Transverse colon (tissue), 4 donors: ENCODE measurements at regions not wholly inside any gene's neighbourhood (a gene's known extent, or its start where the extent isn't known, plus 50 kb on each side); places are given as distances from the start of the nearest gene placed in this dataset.
"Not testable (repeated sequence)": the region's sequence is repeated elsewhere in the genome, so short reads cannot be mapped to it uniquely, and the experiment has no call there.

Experiments used
- DNase-seq: peaks from one replicate; pipeline ENCODE4 v3.0.0-alpha.2; 2019
- H3K27ac ChIP-seq, 4 donors: fragments of 200-600 bp; sonication (generic); 2 replicates each; pipeline ENCODE4 v1.5.1; 2016 to 2018; ENCODE audit warnings: inconsistent platforms in 4 of 4
- H3K27me3 ChIP-seq: fragments of 200-600 bp; sonication (generic); 2 replicates; pipeline ENCODE4 v1.5.1; 2017; ENCODE audit warnings: inconsistent platforms
- H3K36me3 ChIP-seq, 4 donors: fragments of 200-600 bp; sonication (generic); 2 replicates each; pipeline ENCODE4 v1.5.1; 2017 to 2019; ENCODE audit warnings: inconsistent platforms in 4 of 4
- H3K4me1 ChIP-seq, 4 donors: fragments of 200-600 bp; sonication (generic); 2 replicates each; pipeline ENCODE4 v1.5.1; 2017 to 2020; ENCODE audit warnings: inconsistent platforms in 4 of 4
- H3K4me3 ChIP-seq, 4 donors: fragments of 200-600 bp; sonication (generic); 1 replicate in 1 of 4; 2 replicates in 3 of 4; pipeline versions ENCODE4 v1.5.1 to v1.6.1; 2017 to 2019; ENCODE audit warnings: inconsistent platforms in 4 of 4
- H3K9me3 ChIP-seq, 2 donors: fragments of 200-600 bp; sonication (generic); 2 replicates each; pipeline ENCODE4 v1.5.1; 2017 to 2019; ENCODE audit warnings: inconsistent platforms in 2 of 2
- EP300 ChIP-seq: sonication (generic); formaldehyde crosslinking; IDR thresholded peaks from one replicate; pipeline ENCODE4 v1.6.1; 2017; ENCODE audit warnings: antibody characterized with exemption, low read depth
- POLR2A ChIP-seq: fragments of 450-650 bp; IDR thresholded peaks from one replicate; pipeline ENCODE4 v1.6.1; 2016; ENCODE audit warnings: antibody characterized with exemption, mild to moderate bottlenecking, moderate library complexity
- POLR2AphosphoS5 ChIP-seq, 3 donors: sonication (generic); formaldehyde crosslinking; IDR thresholded peaks; one replicate each; pipeline ENCODE4 v1.6.1; 2016; ENCODE audit warnings: antibody characterized with exemption in 3 of 3
- WGBS, 2 donors: methylation state at CpG; one replicate each; pipeline ENCODE4 v1.1.5; 2018; ENCODE audit warnings: low coverage in 1 of 2; 5-methylcytosine and 5-hydroxymethylcytosine counted together
- in situ Hi-C, 4 donors: fragments of 200-750 bp; cut with MboI; loops; one replicate each; pipeline versions ENCODE4 v1.15.0 to v1.15.1; 2017; ENCODE audit warnings: low sequenced_read_pairs in 3 of 4, low pct_ligation_motif_present in 1 of 4, low pct_unique_long_range_greater_than_20kb in 1 of 4
- intact Hi-C: fragments of 100-400 bp; cut with DNase I; formaldehyde crosslinking; loops from one replicate; pipeline ENCODE4 v1.15.1; 2023; ENCODE audit warnings: low total_unique reads
- TF ChIP-seq, protein P1 (sequence below), 5 experiments: fragments of 200-600 bp in 3 of 5; fragments of 450-650 bp in 2 of 5; sonication (generic) in 3 of 5; IDR thresholded peaks; 1 replicate in 2 of 5; 2 replicates in 3 of 5; pipeline ENCODE4 v1.5.1; 2016 to 2017; ENCODE audit warnings: antibody characterized with exemption in 5 of 5, inconsistent platforms in 3 of 5, mild to moderate bottlenecking in 2 of 5, moderate library complexity in 1 of 5

DNA sequence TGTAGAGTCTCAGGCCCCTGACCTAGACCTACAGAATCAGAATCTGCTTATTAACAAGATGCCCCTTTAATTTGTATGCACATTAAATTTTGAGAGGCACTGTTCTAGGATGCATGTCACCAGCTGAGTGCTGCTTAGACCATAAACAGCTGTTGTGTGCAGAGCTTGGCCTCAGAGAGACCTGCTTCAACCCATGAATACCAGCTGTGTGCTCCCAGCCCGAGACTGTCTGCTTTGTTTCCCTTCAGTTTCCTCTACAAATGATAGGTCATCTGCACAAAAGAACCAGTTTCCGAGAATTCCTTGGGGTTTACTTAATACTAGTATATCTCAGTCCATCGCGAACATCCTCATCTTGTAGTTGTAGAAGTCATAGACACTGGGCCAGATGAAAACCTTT lies 158.5 kb upstream of the PFN2 start:
- Histone ChIP-seq H3K27me3 (no peaks in the 10 kb centered on the region), H3K36me3 (no peaks in the 10 kb centered on the region), H3K27ac (no peak overlapping the region), H3K4me1 (no peaks in the 10 kb centered on the region), H3K4me3 (no peak overlapping the region), H3K9me3 (no peaks in the 10 kb centered on the region)
- DNase-seq, result no peak
- 86 to 90% methylated on average over 3 to 4 of the region's 4 CpGs for WGBS, 2 donors
- TF ChIP-seq POLR2AphosphoS5 (IDR thresholded peaks at IDR 0.05), result no peak
- TF ChIP-seq POLR2A, result no peak
- TF ChIP-seq, protein P1, sequence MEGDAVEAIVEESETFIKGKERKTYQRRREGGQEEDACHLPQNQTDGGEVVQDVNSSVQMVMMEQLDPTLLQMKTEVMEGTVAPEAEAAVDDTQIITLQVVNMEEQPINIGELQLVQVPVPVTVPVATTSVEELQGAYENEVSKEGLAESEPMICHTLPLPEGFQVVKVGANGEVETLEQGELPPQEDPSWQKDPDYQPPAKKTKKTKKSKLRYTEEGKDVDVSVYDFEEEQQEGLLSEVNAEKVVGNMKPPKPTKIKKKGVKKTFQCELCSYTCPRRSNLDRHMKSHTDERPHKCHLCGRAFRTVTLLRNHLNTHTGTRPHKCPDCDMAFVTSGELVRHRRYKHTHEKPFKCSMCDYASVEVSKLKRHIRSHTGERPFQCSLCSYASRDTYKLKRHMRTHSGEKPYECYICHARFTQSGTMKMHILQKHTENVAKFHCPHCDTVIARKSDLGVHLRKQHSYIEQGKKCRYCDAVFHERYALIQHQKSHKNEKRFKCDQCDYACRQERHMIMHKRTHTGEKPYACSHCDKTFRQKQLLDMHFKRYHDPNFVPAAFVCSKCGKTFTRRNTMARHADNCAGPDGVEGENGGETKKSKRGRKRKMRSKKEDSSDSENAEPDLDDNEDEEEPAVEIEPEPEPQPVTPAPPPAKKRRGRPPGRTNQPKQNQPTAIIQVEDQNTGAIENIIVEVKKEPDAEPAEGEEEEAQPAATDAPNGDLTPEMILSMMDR (IDR thresholded peaks at IDR 0.05), result no peak
- no peak for TF ChIP-seq EP300
- intact Hi-C loops (no loop called here), in situ Hi-C loops (no loop called here)

DNA sequence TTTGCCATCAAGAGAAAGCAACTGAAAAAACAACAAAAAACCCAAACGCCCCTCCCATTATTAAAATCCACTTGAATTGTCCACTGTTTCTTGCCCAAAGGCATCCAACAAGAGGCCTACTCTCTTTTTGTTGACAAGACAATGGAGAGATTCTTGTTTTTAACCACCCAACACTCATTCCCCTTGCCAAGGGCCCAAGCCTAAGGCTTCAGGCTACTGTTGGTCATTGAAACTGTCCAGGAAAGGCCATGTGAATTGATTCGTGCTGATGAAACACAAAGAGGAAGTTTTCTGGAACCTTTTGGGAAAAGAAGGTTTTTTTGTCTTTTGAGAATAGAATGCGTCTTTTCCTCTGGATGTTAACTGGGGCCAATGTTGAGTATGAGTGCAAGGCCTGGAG lies 157.4 kb upstream of the PFN2 start:
- Histone ChIP-seq H3K9me3 (no peaks in the 10 kb centered on the region), H3K27ac (no peak overlapping the region), H3K4me1 (no peaks in the 10 kb centered on the region), H3K36me3 (no peaks in the 10 kb centered on the region), H3K4me3 (no peak overlapping the region), H3K27me3 (no peaks in the 10 kb centered on the region)
- WGBS, 2 donors, result 58 to 59% methylated on average over 3 of the region's 3 CpGs
- TF ChIP-seq POLR2AphosphoS5 (IDR thresholded peaks at IDR 0.05) (no peak), EP300 (no peak), POLR2A (no peak)
- TF ChIP-seq, protein P1 (IDR thresholded peaks at IDR 0.05), result no peak
- in situ Hi-C loops (no loop called here), intact Hi-C loops (no loop called here)
- DNase-seq, result no peak

DNA sequence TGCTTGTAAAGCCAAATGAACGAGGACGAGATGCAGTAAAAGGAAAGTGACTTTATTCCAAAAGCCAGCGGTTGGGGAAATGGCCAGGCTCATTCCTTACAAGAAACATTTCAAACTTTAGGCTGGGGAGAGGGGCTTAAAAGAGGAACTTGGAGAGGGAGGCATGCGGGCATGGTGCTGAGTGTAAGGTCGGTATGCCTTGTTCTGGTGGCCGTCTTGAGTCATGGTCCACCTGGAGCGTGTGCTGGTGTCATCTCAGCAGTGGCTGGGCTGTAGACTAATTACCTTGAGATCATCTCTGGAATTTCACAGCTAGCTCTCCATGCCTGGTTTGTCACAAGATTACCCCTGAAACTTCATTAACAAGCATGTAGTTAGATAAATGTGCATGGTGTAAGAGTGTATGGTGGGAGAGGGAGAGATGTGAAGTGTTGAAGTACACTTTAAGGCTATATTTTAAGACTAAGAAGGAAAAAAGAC lies 156.4 kb upstream of the PFN2 start:
- H3K4me1 ChIP-seq, result no peaks in the 10 kb centered on the region

DNA sequence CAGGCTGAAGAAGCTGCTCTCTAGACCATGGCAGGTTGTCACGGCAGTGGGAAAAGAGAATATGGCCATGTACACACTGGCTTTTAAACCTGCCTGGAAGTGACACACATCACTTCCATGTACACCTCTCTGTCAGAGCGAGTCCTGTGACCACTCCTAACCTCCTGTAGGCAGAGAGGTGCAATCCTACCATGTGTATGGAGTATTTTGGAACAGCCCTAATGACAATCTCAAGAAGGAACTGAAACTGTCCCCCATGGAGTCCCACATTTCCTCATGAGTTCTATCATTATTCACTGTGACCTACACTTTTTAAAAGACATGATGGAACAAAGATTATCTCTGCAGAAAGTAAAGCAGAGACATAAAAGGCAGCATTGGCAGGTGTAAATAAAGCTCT lies 153.4 kb upstream of the PFN2 start:
- intact Hi-C loops, result no loop called here
- WGBS, 2 donors, result 67 to 89% methylated on average over 1 to 2 of the region's 2 CpGs
- H3K27me3 ChIP-seq, result no peaks in the 10 kb centered on the region
- no peaks in the 10 kb centered on the region for H3K9me3 ChIP-seq
- no peak overlapping the region for H3K4me3 ChIP-seq
- DNase-seq, result no peak
- H3K4me1 ChIP-seq, result no peaks in the 10 kb centered on the region
- H3K36me3 ChIP-seq, result no peaks in the 10 kb centered on the region
- in situ Hi-C loops, result no loop called here
- TF ChIP-seq EP300, result no peak
- TF ChIP-seq POLR2A, result no peak
- no peak for TF ChIP-seq POLR2AphosphoS5 (IDR thresholded peaks at IDR 0.05)
- TF ChIP-seq, protein P1 (IDR thresholded peaks at IDR 0.05), result no peak
- H3K27ac ChIP-seq, result no peak overlapping the region

More for the DNA sequence above, 156.4 kb upstream of the PFN2 start:
- no peak overlapping the region for H3K27ac ChIP-seq
- in situ Hi-C loops (no loop called here), intact Hi-C loops (no loop called here)
- DNase-seq, result no peak
- H3K9me3 ChIP-seq, result no peaks in the 10 kb centered on the region
- TF ChIP-seq EP300 (no peak), POLR2AphosphoS5 (IDR thresholded peaks at IDR 0.05) (no peak), POLR2A (no peak)
- TF ChIP-seq, protein P1 (IDR thresholded peaks at IDR 0.05), result no peak
- WGBS, 2 donors, result 75 to 92% methylated on average over 2 to 7 of the region's 7 CpGs
- no peaks in the 10 kb centered on the region for H3K27me3 ChIP-seq
- no peaks in the 10 kb centered on the region for H3K36me3 ChIP-seq
- H3K4me3 ChIP-seq, result no peak overlapping the region

DNA sequence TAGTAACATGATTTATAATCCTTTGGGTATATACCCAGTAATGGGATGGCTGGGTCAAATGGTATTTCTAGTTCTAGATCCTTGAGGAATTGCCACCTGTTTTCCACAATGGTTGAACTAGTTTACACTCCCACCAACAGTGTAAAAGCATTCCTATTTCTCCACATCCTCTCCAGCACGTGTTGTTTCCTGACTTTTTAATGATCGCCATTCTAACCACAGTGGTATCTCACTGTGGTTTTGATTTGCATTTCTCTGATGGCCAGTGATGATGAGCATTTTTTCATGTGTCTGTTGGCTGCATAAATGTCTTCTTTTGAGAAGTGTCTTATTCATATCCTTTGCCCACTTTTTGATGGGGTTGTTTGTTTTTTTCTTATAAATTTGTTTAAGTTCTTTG lies 152.6 kb upstream of the PFN2 start:
- H3K4me1 ChIP-seq, DNase-seq, H3K27ac ChIP-seq, in situ Hi-C loops, H3K36me3 ChIP-seq, H3K9me3 ChIP-seq, H3K4me3 ChIP-seq, intact Hi-C loops, H3K27me3 ChIP-seq: not testable (repeated sequence)
- 61% methylated on average over 2 of the region's 2 CpGs for WGBS, 2 donors
